Right atrium auricular region (tissue), 2 donors: ENCODE measurements at regions not wholly inside any gene's neighbourhood (a gene's known extent, or its start where the extent isn't known, plus 50 kb on each side); places are given as distances from the start of the nearest gene placed in this dataset.

Experiments used
- DNase-seq: peaks from one replicate; pipeline ENCODE4 v3.0.0-alpha.2; 2019; ENCODE audit warnings: low spot score
- H3K27ac ChIP-seq, 2 donors: fragments of 200-600 bp; sonication (generic); 1 replicate in 1 of 2; 2 replicates in 1 of 2; pipeline ENCODE4 v1.5.1; 2016 to 2019
- H3K27me3 ChIP-seq, 2 donors: fragments of 200-600 bp; sonication (generic); one replicate each; pipeline versions ENCODE4 v1.5.1 to v1.6.0; 2017 to 2019
- H3K36me3 ChIP-seq: fragments of 200-600 bp; sonication (generic); one replicate; pipeline ENCODE4 v1.5.1; 2016
- H3K4me1 ChIP-seq, 2 donors: fragments of 200-600 bp; sonication (generic); one replicate each; pipeline versions ENCODE4 v1.5.1 to v1.6.0; 2017 to 2019
- H3K4me3 ChIP-seq, 2 donors: fragments of 200-600 bp; sonication (generic); 1 replicate in 1 of 2; 2 replicates in 1 of 2; pipeline ENCODE4 v1.5.1; 2017 to 2019; ENCODE audit warnings: mild to moderate bottlenecking in 1 of 2, moderate library complexity in 1 of 2
- H3K9me3 ChIP-seq, 2 donors: fragments of 200-600 bp; sonication (generic); one replicate each; pipeline ENCODE4 v1.5.1; 2019
- TF ChIP-seq, protein P1 (sequence below), 2 donors: fragments of 200-600 bp; sonication (generic); IDR thresholded peaks; one replicate each; pipeline ENCODE4 v1.5.1; 2019; ENCODE audit warnings: antibody characterized with exemption in 2 of 2

DNA sequence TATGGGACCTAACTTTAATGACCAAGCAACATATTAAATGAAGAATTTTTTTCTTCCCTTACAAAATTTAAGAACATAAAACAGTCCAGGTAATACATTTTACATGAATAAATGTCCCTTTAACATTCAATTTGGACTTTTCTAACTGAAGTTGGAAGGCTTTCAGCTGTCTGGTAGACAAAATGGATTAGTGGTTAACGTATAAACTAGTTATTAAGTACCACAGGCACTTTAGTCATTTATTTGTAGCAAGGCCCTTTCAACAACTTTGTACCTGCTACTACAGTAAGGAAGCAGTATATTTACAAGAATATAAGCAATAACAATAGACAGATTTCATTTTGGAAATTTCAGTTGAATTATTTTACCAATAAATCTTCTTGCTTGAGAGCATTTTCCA is 152.5 kb upstream of the TENT5D start:
- H3K4me3 ChIP-seq: no peak overlapping the region
- DNase-seq: no peak
- H3K4me1 ChIP-seq: no peaks in the 10 kb centered on the region
- no peaks in the 10 kb centered on the region for H3K36me3 ChIP-seq
- H3K27ac ChIP-seq: no peak overlapping the region
- H3K9me3 ChIP-seq: no peaks in the 10 kb centered on the region
- H3K27me3 ChIP-seq: no peaks in the 10 kb centered on the region
- TF ChIP-seq, protein P1, sequence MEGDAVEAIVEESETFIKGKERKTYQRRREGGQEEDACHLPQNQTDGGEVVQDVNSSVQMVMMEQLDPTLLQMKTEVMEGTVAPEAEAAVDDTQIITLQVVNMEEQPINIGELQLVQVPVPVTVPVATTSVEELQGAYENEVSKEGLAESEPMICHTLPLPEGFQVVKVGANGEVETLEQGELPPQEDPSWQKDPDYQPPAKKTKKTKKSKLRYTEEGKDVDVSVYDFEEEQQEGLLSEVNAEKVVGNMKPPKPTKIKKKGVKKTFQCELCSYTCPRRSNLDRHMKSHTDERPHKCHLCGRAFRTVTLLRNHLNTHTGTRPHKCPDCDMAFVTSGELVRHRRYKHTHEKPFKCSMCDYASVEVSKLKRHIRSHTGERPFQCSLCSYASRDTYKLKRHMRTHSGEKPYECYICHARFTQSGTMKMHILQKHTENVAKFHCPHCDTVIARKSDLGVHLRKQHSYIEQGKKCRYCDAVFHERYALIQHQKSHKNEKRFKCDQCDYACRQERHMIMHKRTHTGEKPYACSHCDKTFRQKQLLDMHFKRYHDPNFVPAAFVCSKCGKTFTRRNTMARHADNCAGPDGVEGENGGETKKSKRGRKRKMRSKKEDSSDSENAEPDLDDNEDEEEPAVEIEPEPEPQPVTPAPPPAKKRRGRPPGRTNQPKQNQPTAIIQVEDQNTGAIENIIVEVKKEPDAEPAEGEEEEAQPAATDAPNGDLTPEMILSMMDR (IDR thresholded peaks at IDR 0.05): no peak

DNA sequence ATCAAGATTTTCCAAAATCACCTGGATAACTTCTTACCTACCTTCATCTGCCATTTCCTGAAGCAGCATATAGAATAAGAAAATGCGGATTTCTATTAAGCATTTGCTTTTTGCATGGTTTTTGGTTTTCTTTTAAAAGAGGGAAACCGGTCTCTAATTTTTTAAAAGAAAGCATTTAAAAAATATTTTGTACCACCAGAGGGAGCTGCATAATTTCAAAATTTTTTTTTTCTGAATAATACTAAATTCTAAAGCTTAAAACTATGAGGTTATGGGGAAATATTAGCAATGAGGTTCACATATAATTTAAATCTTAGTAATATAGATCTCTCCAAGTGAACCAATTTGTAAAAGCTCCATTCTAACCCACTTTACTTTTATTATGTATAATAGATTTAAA is 137.7 kb upstream of the TENT5D start:
- no peaks in the 10 kb centered on the region for H3K36me3 ChIP-seq
- H3K27me3 ChIP-seq: no peaks in the 10 kb centered on the region
- no peak overlapping the region for H3K4me3 ChIP-seq
- no peaks in the 10 kb centered on the region for H3K4me1 ChIP-seq
- no peak overlapping the region for H3K27ac ChIP-seq
- TF ChIP-seq, protein P1 (IDR thresholded peaks at IDR 0.05): peak in 1 of 2 donors; percentile 53
- no peak for DNase-seq
- peaks cover 0 to 17% of the 10 kb centered on the region in 2 donors for H3K9me3 ChIP-seq

DNA sequence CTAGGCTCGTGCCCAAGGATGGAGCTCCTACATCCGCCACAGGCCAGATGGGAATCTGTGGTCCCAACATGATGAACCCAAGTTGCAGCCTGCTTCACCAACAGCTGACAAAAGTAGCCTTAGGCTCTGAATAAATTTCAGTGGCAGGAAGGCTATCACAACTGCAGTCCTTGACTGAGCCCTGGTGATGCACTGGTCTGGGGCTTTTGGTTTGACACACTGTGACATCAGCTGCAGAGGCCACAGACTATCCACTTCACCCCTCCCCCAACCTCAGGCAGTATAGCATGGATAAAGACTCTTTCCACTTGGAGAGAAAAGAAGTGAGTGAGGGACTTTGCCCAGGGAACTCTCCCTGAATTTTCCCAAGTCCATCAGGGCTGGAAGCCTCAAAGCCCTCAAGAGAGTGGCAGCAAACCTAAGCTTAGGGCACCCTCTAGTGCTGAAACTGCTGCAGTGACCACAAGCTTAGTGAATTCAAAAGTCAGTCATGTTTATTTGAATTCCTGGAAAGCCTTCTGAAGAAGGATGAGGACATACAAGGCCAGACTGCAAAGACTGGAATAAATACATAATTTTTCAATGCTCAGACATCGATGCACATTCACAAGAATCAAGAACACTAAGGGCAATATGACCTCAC is 135.0 kb upstream of the TENT5D start:
- H3K27me3 ChIP-seq: no peaks in the 10 kb centered on the region
- no peak for DNase-seq
- peaks cover 0 to 12% of the 10 kb centered on the region in 2 donors for H3K9me3 ChIP-seq
- no peak overlapping the region for H3K27ac ChIP-seq
- H3K36me3 ChIP-seq: no peaks in the 10 kb centered on the region
- no peak overlapping the region for H3K4me3 ChIP-seq
- no peaks in the 10 kb centered on the region for H3K4me1 ChIP-seq
- TF ChIP-seq, protein P1 (IDR thresholded peaks at IDR 0.05): peak in 1 of 2 donors; percentile 25

DNA sequence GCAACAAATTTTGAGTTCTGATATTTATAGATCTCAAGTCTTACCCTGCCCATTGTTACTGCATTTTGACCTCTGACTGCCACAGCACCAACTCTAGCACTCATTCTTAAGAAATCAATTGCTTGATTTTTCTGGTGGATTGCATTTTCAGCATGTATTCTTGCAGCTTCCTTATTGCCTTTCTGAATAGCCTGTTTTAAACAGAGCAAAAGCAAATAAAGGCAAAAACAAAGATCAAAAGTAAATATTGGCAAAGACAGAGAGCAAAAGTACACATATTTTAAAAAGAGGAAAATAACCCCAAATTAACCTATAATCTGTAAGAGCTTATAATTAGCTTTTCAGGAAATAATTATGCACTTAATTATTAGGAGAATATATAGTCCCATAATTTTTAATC is 129.4 kb upstream of the TENT5D start:
- H3K27me3 ChIP-seq: no peaks in the 10 kb centered on the region
- peaks cover 0 to 8% of the 10 kb centered on the region in 2 donors for H3K9me3 ChIP-seq
- TF ChIP-seq, protein P1 (IDR thresholded peaks at IDR 0.05): no peak
- no peak overlapping the region for H3K27ac ChIP-seq
- H3K36me3 ChIP-seq: no peaks in the 10 kb centered on the region
- no peaks in the 10 kb centered on the region for H3K4me1 ChIP-seq
- no peak overlapping the region for H3K4me3 ChIP-seq
- DNase-seq: no peak

DNA sequence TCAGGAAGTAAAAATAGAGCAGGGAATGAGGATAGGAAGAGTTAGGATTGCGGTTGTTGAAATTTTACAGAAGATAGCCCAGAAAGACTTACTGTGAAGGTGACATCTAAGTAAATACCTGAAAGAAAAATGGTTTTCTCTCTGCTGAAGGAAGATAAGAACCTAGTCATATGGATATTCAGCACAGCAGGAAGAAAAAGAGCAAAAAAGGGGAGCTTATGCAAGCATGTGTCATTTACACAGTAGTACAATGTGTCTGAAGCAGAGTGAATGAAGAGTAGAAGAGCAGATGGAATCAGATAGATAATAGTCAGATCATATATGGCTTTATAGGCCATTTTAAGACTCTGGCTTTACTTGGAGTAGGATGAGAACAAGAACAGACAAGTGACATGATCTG is 126.9 kb upstream of the TENT5D start:
- Histone ChIP-seq H3K36me3 (no peaks in the 10 kb centered on the region), H3K4me3 (no peak overlapping the region), H3K4me1 (no peaks in the 10 kb centered on the region), H3K27me3 (no peaks in the 10 kb centered on the region), H3K9me3 (no peaks in the 10 kb centered on the region), H3K27ac (no peak overlapping the region)
- no peak for DNase-seq
- TF ChIP-seq, protein P1 (IDR thresholded peaks at IDR 0.05): no peak

DNA sequence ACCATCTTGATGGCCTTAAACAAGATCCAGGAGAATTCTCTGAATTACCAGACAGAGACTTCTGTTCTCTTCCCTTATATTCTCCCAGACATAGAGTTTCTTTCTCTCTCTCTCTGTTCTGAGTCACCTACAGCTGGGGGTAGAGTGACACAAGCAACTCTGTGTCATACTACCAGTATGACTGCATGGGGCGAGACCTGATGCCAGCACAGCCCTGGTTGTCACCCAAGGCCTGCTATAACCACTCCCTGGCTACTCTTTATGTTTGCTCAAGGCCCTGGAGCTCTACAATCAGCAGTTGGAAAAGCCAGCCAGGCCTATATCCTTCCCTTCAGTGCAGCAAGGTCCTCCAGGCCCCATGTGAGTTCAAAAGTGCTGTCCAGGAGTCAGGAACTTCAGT is 114.2 kb upstream of the TENT5D start:
- H3K4me3 ChIP-seq: no peak overlapping the region
- TF ChIP-seq, protein P1 (IDR thresholded peaks at IDR 0.05): no peak
- H3K9me3 ChIP-seq: peaks cover 0 to 16% of the 10 kb centered on the region in 2 donors
- no peak for DNase-seq
- no peaks in the 10 kb centered on the region for H3K4me1 ChIP-seq
- no peak overlapping the region for H3K27ac ChIP-seq
- H3K27me3 ChIP-seq: no peaks in the 10 kb centered on the region
- H3K36me3 ChIP-seq: no peaks in the 10 kb centered on the region
